Breast epithelium (tissue), 3 donors: ENCODE measurements at regions not wholly inside any gene's neighbourhood (a gene's known extent, or its start where the extent isn't known, plus 50 kb on each side); places are given as distances from the start of the nearest gene placed in this dataset.

Experiments used
- POLR2A ChIP-seq: fragments of 450-650 bp; IDR thresholded peaks from one replicate; pipeline ENCODE4 v1.6.1; 2016; ENCODE audit warnings: antibody characterized with exemption, mild to moderate bottlenecking, moderate library complexity
- TF ChIP-seq, protein P1 (sequence below), 3 donors: fragments of 450-650 bp; IDR thresholded peaks; one replicate each; pipeline ENCODE4 v1.5.1; 2016 to 2017; ENCODE audit warnings: antibody characterized with exemption in 3 of 3, mild to moderate bottlenecking in 3 of 3, moderate library complexity in 3 of 3

DNA sequence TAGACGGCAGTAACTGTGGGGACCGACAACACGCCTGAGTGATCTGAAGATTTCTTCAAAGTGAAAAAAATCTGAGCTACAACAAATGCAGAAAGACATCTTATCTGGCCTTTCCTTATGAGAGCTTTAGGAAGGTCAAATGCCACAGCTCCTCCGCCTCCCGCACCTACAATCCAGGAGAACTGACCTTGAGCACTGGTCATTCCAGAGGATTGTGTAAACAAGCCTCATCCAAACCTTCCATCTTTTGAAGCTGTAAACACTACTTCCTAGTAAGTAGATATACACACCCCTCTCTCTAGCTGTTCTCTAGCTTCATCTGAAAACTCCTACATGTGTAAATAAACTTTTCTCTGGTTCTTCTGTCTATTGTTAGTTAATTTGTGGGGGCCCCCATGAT lies 76.9 kb downstream of the CD24 start:
- TF ChIP-seq, protein P1, sequence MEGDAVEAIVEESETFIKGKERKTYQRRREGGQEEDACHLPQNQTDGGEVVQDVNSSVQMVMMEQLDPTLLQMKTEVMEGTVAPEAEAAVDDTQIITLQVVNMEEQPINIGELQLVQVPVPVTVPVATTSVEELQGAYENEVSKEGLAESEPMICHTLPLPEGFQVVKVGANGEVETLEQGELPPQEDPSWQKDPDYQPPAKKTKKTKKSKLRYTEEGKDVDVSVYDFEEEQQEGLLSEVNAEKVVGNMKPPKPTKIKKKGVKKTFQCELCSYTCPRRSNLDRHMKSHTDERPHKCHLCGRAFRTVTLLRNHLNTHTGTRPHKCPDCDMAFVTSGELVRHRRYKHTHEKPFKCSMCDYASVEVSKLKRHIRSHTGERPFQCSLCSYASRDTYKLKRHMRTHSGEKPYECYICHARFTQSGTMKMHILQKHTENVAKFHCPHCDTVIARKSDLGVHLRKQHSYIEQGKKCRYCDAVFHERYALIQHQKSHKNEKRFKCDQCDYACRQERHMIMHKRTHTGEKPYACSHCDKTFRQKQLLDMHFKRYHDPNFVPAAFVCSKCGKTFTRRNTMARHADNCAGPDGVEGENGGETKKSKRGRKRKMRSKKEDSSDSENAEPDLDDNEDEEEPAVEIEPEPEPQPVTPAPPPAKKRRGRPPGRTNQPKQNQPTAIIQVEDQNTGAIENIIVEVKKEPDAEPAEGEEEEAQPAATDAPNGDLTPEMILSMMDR (IDR thresholded peaks at IDR 0.05), result no peak
- TF ChIP-seq POLR2A, result no peak
